ENCODE measurements at regions not wholly inside any gene's neighbourhood (a gene's known extent, or its start where the extent isn't known, plus 50 kb on each side); places are given as distances from the start of the nearest gene placed in this dataset.

DNA sequence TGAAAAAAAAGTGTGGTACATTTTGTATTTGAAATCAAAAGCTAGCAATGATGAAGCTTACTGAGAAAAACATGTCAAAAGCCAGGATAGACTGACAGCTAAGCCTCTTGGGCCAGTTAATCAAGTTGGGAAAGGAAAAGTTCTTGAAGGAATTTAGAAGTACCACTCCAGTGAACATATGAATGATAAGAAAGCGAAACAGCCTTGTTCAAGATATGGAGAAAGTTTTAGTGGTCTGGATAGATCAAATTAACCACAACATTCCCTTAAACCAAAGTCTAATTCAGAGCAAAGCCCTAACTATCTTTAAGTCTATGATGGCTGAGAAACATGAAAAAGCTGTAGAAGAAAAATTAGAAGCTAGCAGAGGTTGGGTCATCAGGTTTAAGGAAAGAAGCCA is 268.3 kb downstream of the PDHA2 start:
- 0% methylated on average over 1 of the region's 1 CpG for WGBS (ENCODE audit: insufficient coverage, insufficient replicate concordance, low lambda C conversion rate, missing lambda C conversion rate)
- in situ Hi-C loops (cut with MboI): no loop called here
- ATAC-seq (no peak), DNase-seq (ENCODE audit: low read depth, low spot score) (no peak), FAIRE-seq (no peak)
- no peak overlapping the region for H3K4me3 ChIP-seq
- no peak overlapping the region for H3K4me2 ChIP-seq (ENCODE audit: control insufficient read depth, insufficient read depth)
- POLR2A ChIA-PET: no interaction called here
- no peaks in the 10 kb centered on the region for H3K36me3 ChIP-seq (ENCODE audit: control insufficient read depth in 2 of 2, insufficient read depth in 2 of 2, low read length in 1 of 2)
- no peak overlapping the region for H2AFZ ChIP-seq (ENCODE audit: control insufficient read depth, low read depth, low read length)
- CTCF ChIA-PET: no interaction called here
- no peaks in the 10 kb centered on the region for H3K79me2 ChIP-seq (ENCODE audit: control insufficient read depth, insufficient read depth, low read length)
- no TSS peak for BruUV-seq (replicated peaks)
- intact Hi-C loops (cut with micrococcal nuclease; ENCODE audit: unreplicated experiment): no loop called here
- H3K9ac ChIP-seq (ENCODE audit: control insufficient read depth, insufficient read depth, low read length): no peak overlapping the region
- no peaks in the 10 kb centered on the region for H3K9me3 ChIP-seq (replicated peaks; ENCODE audit: control insufficient read depth, insufficient read depth, low read length)
- SMC1A ChIA-PET (ENCODE audit: uncharacterized antibody, unreplicated experiment): no interaction called here
- no peaks in the 10 kb centered on the region for H3K27me3 ChIP-seq (replicated peaks in 1 of 2; ENCODE audit: control insufficient read depth in 2 of 2, insufficient read depth in 2 of 2, low read length in 1 of 2)
- H4K20me1 ChIP-seq (ENCODE audit: control insufficient read depth, insufficient read depth): no peaks in the 10 kb centered on the region
- no peaks in the 10 kb centered on the region for H3K4me1 ChIP-seq (ENCODE audit: control insufficient read depth, insufficient read depth, low read length)
- TF ChIP-seq ZNF24 (IDR thresholded peaks at IDR 0.05): no peak
- TF ChIP-seq ZBED1 (IDR thresholded peaks at IDR 0.05; ENCODE audit: borderline replicate concordance): no peak
- TF ChIP-seq CHD1 (IDR thresholded peaks at IDR 0.05; ENCODE audit: low read depth, low read length): no peak
- no peak for TF ChIP-seq NKRF (conservative IDR thresholded peaks at IDR 0.05)
- RAD21 ChIA-PET (ENCODE audit: unreplicated experiment): no interaction called here
- H3K27ac ChIP-seq (ENCODE audit: control insufficient read depth, insufficient read depth): no peak overlapping the region

- intact Hi-C loops (cut with micrococcal nuclease; ENCODE audit: unreplicated experiment): no loop called here
- Histone ChIP-seq H3K36me3 (ENCODE audit: control insufficient read depth in 2 of 2, insufficient read depth in 2 of 2, low read length in 1 of 2) (no peaks in the 10 kb centered on the region), H3K79me2 (ENCODE audit: control insufficient read depth, insufficient read depth, low read length) (no peaks in the 10 kb centered on the region), H2AFZ (ENCODE audit: control insufficient read depth, low read depth, low read length) (no peak overlapping the region), H3K4me2 (ENCODE audit: control insufficient read depth, insufficient read depth) (no peak overlapping the region), H4K20me1 (ENCODE audit: control insufficient read depth, insufficient read depth) (no peaks in the 10 kb centered on the region), H3K4me1 (ENCODE audit: control insufficient read depth, insufficient read depth, low read length) (no peaks in the 10 kb centered on the region), H3K9me3 (replicated peaks; ENCODE audit: control insufficient read depth, insufficient read depth, low read length) (no peaks in the 10 kb centered on the region), H3K4me3 (no peak overlapping the region), H3K27ac (ENCODE audit: control insufficient read depth, insufficient read depth) (no peak overlapping the region), H3K27me3 (replicated peaks in 1 of 2; ENCODE audit: control insufficient read depth in 2 of 2, insufficient read depth in 2 of 2, low read length in 1 of 2) (no peaks in the 10 kb centered on the region), H3K9ac (ENCODE audit: control insufficient read depth, insufficient read depth, low read length) (no peak overlapping the region)
- RAD21 ChIA-PET (ENCODE audit: unreplicated experiment): no interaction called here
- TF ChIP-seq MYC (IDR thresholded peaks at IDR 0.05; ENCODE audit: insufficient read depth, insufficient read length, insufficient replicate concordance, low read length, severe bottlenecking) (no peak), MEF2B (IDR thresholded peaks at IDR 0.05; ENCODE audit: partially characterized antibody, poor library complexity, severe bottlenecking) (no peak), HDAC2 (IDR thresholded peaks at IDR 0.05) (no peak), TCF3 (IDR thresholded peaks at IDR 0.05; ENCODE audit: borderline replicate concordance, insufficient read depth, low read depth, low read length) (no peak), MEF2A (IDR thresholded peaks at IDR 0.05; ENCODE audit: insufficient read depth, low read depth, low read length) (no peak), ZNF24 (IDR thresholded peaks at IDR 0.05) (no peak)
- ATAC-seq (no peak), FAIRE-seq (no peak), DNase-seq (ENCODE audit: low read depth, low spot score) (no peak)
- CTCF ChIA-PET: no interaction called here
- POLR2A ChIA-PET: interaction anchor here (0.7 kb wide), 1 partner anchor 144 kb away, joined by 4 read pairs; no protein-coding TSS in a partner anchor
- SMC1A ChIA-PET (ENCODE audit: uncharacterized antibody, unreplicated experiment): interaction anchor here (0.6 kb wide), 1 partner anchor 1947 kb away, joined by 4 read pairs; no protein-coding TSS in a partner anchor
- in situ Hi-C loops (cut with MboI): no loop called here
- BruUV-seq (replicated peaks): no TSS peak
These were observed 272.7 kb downstream of the PDHA2 start for GRCh38 chr4:96112631-96113030.

Measured in GM12878 (cell line).